Astrocyte of the spinal cord (primary cell): ENCODE measurements at regions not wholly inside any gene's neighbourhood (a gene's known extent, or its start where the extent isn't known, plus 50 kb on each side); places are given as distances from the start of the nearest gene placed in this dataset.
"Not testable (repeated sequence)": the region's sequence is repeated elsewhere in the genome, so short reads cannot be mapped to it uniquely, and the experiment has no call there.

Source experiments
- DNase-seq: peaks from one replicate; pipeline ENCODE4 v3.0.0; 2011; ENCODE audit warnings: low read depth, low spot score
- H3K4me3 ChIP-seq: 2 replicates; pipeline ENCODE4 v1.5.1; 2011; ENCODE audit warnings: low read depth, mild to moderate bottlenecking, low read length, moderate library complexity
- in situ Hi-C: cut with HindIII; loops from 2 replicates; pipeline ENCODE4 v1.10.0; 2017; ENCODE audit warnings: low sequenced_read_pairs
- TF ChIP-seq, protein P1 (sequence below): IDR thresholded peaks from 2 replicates; pipeline ENCODE4 v1.5.1; 2012; ENCODE audit warnings: low read depth, mild to moderate bottlenecking, low read length, inconsistent platforms

DNA sequence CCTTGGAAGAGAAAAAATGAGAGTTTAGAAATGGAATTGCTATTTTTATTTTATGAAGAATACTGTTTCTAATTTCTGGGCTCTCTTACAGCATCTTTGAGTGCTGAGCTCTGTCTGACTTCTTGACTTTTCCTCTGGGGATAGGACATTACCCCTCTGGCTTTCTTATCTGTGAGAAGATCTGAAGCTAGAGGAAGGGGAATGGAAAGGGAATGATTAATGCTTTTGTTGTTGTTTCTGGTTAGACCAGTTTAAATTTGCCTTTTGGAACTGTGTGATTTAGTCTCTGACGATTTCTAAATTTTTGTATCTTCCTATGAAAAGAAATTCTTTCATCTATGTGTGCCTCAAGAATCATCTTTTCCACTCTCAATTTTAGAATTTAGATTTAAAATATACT is 811.4 kb downstream of the REEP3 start:
- in situ Hi-C loops: no loop called here
- H3K4me3 ChIP-seq: no peak overlapping the region
- TF ChIP-seq, protein P1, sequence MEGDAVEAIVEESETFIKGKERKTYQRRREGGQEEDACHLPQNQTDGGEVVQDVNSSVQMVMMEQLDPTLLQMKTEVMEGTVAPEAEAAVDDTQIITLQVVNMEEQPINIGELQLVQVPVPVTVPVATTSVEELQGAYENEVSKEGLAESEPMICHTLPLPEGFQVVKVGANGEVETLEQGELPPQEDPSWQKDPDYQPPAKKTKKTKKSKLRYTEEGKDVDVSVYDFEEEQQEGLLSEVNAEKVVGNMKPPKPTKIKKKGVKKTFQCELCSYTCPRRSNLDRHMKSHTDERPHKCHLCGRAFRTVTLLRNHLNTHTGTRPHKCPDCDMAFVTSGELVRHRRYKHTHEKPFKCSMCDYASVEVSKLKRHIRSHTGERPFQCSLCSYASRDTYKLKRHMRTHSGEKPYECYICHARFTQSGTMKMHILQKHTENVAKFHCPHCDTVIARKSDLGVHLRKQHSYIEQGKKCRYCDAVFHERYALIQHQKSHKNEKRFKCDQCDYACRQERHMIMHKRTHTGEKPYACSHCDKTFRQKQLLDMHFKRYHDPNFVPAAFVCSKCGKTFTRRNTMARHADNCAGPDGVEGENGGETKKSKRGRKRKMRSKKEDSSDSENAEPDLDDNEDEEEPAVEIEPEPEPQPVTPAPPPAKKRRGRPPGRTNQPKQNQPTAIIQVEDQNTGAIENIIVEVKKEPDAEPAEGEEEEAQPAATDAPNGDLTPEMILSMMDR: no peak
- no peak for DNase-seq

DNA sequence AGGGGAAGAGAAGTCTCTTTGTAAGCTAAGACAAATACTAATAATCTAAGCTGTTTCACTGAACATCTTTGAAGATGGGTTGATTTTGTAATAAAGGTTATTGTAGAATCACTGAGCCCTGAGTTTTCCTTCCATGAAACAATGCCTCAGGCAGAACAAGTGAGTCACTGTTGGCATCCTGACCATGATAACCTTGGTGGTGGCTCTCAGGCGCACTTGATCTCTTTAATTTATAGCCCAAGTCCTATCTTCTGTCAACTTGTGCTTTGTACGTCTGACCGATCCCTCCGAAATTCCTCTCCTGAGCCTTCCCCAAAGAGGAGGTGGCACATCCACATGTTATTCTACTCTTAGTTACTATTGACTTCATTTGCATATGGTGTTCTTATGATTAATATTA is 812.9 kb downstream of the REEP3 start:
- no peak overlapping the region for H3K4me3 ChIP-seq
- in situ Hi-C loops: no loop called here
- DNase-seq: no peak
- TF ChIP-seq, protein P1: no peak

DNA sequence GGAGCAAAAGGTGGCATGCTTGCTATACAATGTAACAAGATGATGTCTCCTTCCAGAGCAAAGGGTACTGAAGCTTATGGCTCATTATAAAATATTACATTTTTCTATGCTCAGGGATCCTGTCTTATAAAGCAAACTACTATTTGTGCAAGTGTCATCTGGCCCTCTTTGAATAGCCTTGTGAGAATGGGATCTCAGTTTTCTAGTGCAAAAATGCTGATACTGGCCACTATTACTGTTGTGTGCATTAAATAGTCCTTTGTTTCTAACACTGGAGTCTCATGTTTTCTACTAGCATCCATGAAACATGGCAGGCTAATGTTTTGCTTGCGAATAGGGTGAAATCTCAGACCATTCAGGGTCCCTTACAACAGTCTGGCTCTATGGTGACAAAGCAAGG is 823.0 kb downstream of the REEP3 start:
- TF ChIP-seq, protein P1: no peak
- no peak overlapping the region for H3K4me3 ChIP-seq
- in situ Hi-C loops: no loop called here
- no peak for DNase-seq

DNA sequence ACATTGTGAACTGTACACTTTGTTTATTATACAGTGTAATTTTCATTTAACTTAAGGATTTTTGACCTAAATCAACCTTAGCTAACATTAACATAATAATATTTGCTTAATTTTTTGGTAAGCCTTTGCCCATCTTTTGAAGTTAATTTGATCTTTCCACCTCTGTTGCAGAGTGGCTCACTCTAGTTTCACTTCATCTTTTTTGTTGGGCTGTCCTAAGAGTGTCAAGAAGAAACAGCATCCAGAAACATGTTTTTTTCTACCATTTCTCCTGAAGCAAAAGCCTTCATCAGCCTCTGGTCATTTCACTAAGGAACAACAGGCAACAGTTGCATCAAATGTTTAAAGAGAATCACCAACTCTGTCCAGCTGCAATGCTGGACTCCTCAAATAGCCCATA is 824.7 kb downstream of the REEP3 start:
- TF ChIP-seq, protein P1: no peak
- no peak for DNase-seq
- in situ Hi-C loops: no loop called here
- no peak overlapping the region for H3K4me3 ChIP-seq

DNA sequence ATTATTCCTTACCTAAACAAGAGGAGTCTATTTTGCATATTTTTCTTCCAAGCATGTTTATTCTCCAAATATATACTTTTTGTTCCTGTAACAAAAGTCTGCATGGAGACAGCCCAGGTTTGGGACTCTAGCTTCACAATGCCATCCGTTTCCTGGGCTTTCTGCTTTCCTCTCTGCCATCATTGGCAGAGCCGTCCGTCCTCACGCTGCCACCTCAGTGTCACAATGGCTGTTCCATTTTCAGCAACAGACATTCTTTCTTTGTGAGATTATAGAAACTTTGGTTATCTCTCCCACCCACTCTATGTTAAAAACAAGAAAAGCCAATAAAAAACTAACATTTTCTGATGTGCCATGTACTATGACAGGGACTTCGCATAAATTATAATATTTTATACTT is 825.2 kb downstream of the REEP3 start:
- TF ChIP-seq, protein P1: no peak
- in situ Hi-C loops: no loop called here

DNA sequence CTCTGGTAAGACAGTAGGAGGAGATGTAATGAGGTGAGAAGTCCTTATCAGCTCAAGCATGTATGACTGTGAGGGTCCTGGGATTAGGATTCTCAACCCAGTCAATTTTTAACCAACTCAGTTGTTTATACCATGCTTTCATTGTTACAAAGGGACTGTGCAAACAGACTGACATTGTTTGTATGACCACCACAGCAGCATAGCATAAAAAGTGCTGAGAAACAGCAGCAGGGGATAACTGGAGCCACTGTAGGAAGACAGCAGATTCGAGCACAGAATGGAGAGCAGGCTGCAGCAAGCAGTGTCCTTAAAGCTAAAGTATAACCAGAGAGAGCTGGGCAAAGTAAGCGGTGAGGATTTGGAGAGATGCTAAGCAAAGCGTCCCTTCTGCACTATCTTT is 829.5 kb downstream of the REEP3 start:
- in situ Hi-C loops: no loop called here
- no peak for DNase-seq
- TF ChIP-seq, protein P1: no peak
- no peak overlapping the region for H3K4me3 ChIP-seq

More for the DNA sequence above, 825.2 kb downstream of the REEP3 start:
- no peak for DNase-seq
- no peak overlapping the region for H3K4me3 ChIP-seq

DNA sequence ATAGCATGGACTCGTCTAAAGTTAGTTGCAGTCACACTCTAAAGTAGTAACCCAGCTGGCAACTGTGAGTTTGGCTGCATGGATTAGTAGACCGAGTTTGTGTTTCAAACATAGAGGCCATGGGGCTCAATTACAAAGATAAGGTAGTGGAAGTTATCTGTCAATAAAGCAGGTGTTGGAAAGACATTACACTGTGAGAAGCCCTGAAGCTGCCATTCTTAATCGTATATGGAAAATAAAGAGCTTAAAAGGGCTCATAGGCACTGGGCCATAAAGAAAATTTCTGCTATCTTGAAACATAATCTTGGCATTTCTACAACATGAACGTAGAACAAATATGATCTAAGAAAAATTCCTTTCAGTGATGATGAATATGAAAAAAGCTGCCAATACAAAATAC is 837.7 kb downstream of the REEP3 start:
- no peak overlapping the region for H3K4me3 ChIP-seq
- no peak for DNase-seq
- in situ Hi-C loops: no loop called here
- TF ChIP-seq, protein P1: no peak

DNA sequence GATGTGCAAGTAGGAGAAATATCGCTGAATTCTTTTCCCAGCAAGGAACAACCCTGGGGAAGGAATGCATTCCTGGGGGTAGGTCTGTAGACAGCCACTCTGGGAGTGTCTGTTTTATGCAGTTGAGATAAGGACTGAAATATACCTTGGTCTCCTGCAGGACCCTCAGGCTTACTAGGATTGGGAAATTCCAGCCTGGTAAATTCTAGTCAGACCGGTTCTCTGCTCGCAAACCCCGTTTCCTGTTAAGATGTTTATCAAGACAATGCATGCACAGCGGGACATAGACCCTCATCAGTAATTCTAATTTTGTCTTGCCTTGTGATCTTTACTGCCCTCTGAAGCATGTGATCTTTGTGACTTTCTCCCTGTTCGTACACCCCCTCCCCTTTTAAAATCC is 839.0 kb downstream of the REEP3 start:
- in situ Hi-C loops, DNase-seq, H3K4me3 ChIP-seq: not testable (repeated sequence)
